ENCODE measurements at regions not wholly inside any gene's neighbourhood (a gene's known extent, or its start where the extent isn't known, plus 50 kb on each side); places are given as distances from the start of the nearest gene placed in this dataset.
"Not testable (repeated sequence)": the region's sequence is repeated elsewhere in the genome, so short reads cannot be mapped to it uniquely, and the experiment has no call there.

GRCh38 chr2:176947754-176948153 is 264.8 kb upstream of the HNRNPA3 start:
- DNase-seq = no peak
- Mint-ChIP-seq H3K4me3 (ENCODE audit: unreplicated experiment) (no peak overlapping the region), H3K4me1 (ENCODE audit: low read depth, unreplicated experiment) (no peaks in the 10 kb centered on the region), H3K27ac (ENCODE audit: unreplicated experiment) (no peak overlapping the region), H3K9me3 (ENCODE audit: unreplicated experiment) (no peaks in the 10 kb centered on the region), H3K36me3 (ENCODE audit: insufficient read depth, unreplicated experiment) (no peaks in the 10 kb centered on the region), H3K27me3 (ENCODE audit: insufficient read depth, unreplicated experiment) (peaks cover 10% of the 10 kb centered on the region)
- TF ChIP-seq, protein P1, sequence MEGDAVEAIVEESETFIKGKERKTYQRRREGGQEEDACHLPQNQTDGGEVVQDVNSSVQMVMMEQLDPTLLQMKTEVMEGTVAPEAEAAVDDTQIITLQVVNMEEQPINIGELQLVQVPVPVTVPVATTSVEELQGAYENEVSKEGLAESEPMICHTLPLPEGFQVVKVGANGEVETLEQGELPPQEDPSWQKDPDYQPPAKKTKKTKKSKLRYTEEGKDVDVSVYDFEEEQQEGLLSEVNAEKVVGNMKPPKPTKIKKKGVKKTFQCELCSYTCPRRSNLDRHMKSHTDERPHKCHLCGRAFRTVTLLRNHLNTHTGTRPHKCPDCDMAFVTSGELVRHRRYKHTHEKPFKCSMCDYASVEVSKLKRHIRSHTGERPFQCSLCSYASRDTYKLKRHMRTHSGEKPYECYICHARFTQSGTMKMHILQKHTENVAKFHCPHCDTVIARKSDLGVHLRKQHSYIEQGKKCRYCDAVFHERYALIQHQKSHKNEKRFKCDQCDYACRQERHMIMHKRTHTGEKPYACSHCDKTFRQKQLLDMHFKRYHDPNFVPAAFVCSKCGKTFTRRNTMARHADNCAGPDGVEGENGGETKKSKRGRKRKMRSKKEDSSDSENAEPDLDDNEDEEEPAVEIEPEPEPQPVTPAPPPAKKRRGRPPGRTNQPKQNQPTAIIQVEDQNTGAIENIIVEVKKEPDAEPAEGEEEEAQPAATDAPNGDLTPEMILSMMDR (IDR thresholded peaks at IDR 0.05; ENCODE audit: insufficient read depth in 1 of 2, low read depth in 1 of 2, low read length in 1 of 2, severe bottlenecking in 1 of 2, unreplicated experiment in 1 of 2) = no peak
- BruUV-seq (replicated peaks) = no TSS peak
- Histone ChIP-seq H3K27me3 (replicated peaks; ENCODE audit: control insufficient read depth, insufficient read depth, low read length) (peaks cover 1% of the 10 kb centered on the region), H3K4me1 (no peaks in the 10 kb centered on the region), H3K36me3 (ENCODE audit: control insufficient read depth, insufficient read depth, low read length) (no peaks in the 10 kb centered on the region), H3K9me3 (no peaks in the 10 kb centered on the region), H3K4me3 (ENCODE audit: low read depth, low read length) (no peak overlapping the region)
- CTCF ChIA-PET = no interaction called here
- POLR2A ChIA-PET = no interaction called here
- intact Hi-C loops (cut with micrococcal nuclease; ENCODE audit: unreplicated experiment) = no loop called here

- H3K36me3 Mint-ChIP-seq (ENCODE audit: insufficient read depth, unreplicated experiment); H3K36me3 ChIP-seq (ENCODE audit: control insufficient read depth, insufficient read depth, low read length); DNase-seq; H3K4me3 ChIP-seq (ENCODE audit: low read depth, low read length); H3K9me3 ChIP-seq; H3K4me1 ChIP-seq; H3K4me1 Mint-ChIP-seq (ENCODE audit: low read depth, unreplicated experiment); H3K9me3 Mint-ChIP-seq (ENCODE audit: unreplicated experiment); intact Hi-C loops (cut with micrococcal nuclease; ENCODE audit: unreplicated experiment); H3K4me3 Mint-ChIP-seq (ENCODE audit: unreplicated experiment); CTCF ChIA-PET; H3K27ac Mint-ChIP-seq (ENCODE audit: unreplicated experiment); H3K27me3 ChIP-seq (replicated peaks; ENCODE audit: control insufficient read depth, insufficient read depth, low read length); BruUV-seq (replicated peaks); POLR2A ChIA-PET: not testable (repeated sequence)
- H3K27me3 Mint-ChIP-seq (ENCODE audit: insufficient read depth, unreplicated experiment) = peaks cover 12% of the 10 kb centered on the region
These were observed 261.4 kb upstream of the HNRNPA3 start for GRCh38 chr2:176951218-176951617.

DNA sequence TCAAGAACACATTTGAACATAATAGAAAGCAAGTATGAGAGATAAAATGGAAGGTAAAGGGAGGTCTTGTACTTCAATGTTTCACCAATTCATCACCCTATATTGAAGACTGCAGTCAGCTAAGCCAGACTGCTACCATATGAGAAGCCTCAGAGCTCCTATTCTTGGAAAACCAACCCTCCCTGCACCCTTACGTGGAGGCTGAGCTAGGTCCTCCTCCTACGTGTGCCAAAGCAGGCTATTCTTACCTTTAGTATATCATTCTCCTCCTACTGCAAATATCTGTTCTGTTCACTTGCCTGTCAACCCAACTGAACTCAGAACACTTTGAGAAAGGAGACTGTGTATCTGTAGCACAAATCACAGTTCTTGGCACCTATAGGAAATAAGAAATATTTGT is 255.8 kb upstream of the HNRNPA3 start:
- no peak overlapping the region for H3K4me3 Mint-ChIP-seq (ENCODE audit: unreplicated experiment)
- H3K27me3 Mint-ChIP-seq (ENCODE audit: insufficient read depth, unreplicated experiment) = peaks cover 21% of the 10 kb centered on the region
- no peaks in the 10 kb centered on the region for H3K9me3 Mint-ChIP-seq (ENCODE audit: unreplicated experiment)
- Histone ChIP-seq H3K27me3 (replicated peaks; ENCODE audit: control insufficient read depth, insufficient read depth, low read length) (no peaks in the 10 kb centered on the region), H3K4me3 (ENCODE audit: low read depth, low read length) (no peak overlapping the region), H3K36me3 (ENCODE audit: control insufficient read depth, insufficient read depth, low read length) (no peaks in the 10 kb centered on the region), H3K4me1 (no peaks in the 10 kb centered on the region), H3K9me3 (no peaks in the 10 kb centered on the region; the same call in 1 of the 2 replicates)
- H3K36me3 Mint-ChIP-seq (ENCODE audit: insufficient read depth, unreplicated experiment) = no peaks in the 10 kb centered on the region
- DNase-seq = no peak
- ChIA-PET CTCF (no interaction called here), POLR2A (no interaction called here)
- TF ChIP-seq, protein P1 (IDR thresholded peaks at IDR 0.05; ENCODE audit: insufficient read depth in 1 of 2, low read depth in 1 of 2, low read length in 1 of 2, severe bottlenecking in 1 of 2, unreplicated experiment in 1 of 2) = no peak
- intact Hi-C loops (cut with micrococcal nuclease; ENCODE audit: unreplicated experiment) = no loop called here
- no TSS peak for BruUV-seq (replicated peaks)
- no peak overlapping the region for H3K27ac Mint-ChIP-seq (ENCODE audit: unreplicated experiment)
- H3K4me1 Mint-ChIP-seq (ENCODE audit: low read depth, unreplicated experiment) = no peaks in the 10 kb centered on the region

DNA sequence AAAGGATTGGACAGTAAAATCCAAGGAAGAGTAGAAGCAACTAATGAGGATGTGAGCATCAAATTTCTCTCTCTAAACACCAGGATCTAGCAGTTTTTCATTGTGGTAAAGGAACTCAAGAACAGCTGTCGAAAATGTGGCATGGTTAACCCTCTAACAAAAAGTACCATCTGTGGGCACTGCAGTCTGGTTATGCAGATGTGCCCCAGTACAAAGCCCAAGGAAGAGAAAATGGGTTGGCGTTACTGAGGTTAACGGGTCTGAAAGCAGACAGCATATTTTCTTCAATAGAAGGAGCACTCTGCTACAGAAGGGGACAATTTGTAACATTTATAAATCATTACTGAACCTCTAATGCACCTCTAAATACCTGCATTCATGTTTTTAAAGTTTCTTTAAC is 253.0 kb upstream of the HNRNPA3 start:
- DNase-seq = no peak
- BruUV-seq (replicated peaks) = no TSS peak
- H3K27me3 ChIP-seq (replicated peaks; ENCODE audit: control insufficient read depth, insufficient read depth, low read length) = no peaks in the 10 kb centered on the region
- no peak overlapping the region for H3K4me3 ChIP-seq (ENCODE audit: low read depth, low read length)
- Mint-ChIP-seq H3K36me3 (ENCODE audit: insufficient read depth, unreplicated experiment) (no peaks in the 10 kb centered on the region), H3K4me1 (ENCODE audit: low read depth, unreplicated experiment) (no peaks in the 10 kb centered on the region), H3K27ac (ENCODE audit: unreplicated experiment) (no peak overlapping the region), H3K27me3 (ENCODE audit: insufficient read depth, unreplicated experiment) (peaks cover 20% of the 10 kb centered on the region), H3K4me3 (ENCODE audit: unreplicated experiment) (no peak overlapping the region), H3K9me3 (ENCODE audit: unreplicated experiment) (no peaks in the 10 kb centered on the region)
- POLR2A ChIA-PET = no interaction called here
- TF ChIP-seq, protein P1 (IDR thresholded peaks at IDR 0.05; ENCODE audit: insufficient read depth in 1 of 2, low read depth in 1 of 2, low read length in 1 of 2, severe bottlenecking in 1 of 2, unreplicated experiment in 1 of 2) = no peak
- CTCF ChIA-PET = no interaction called here
- no peaks in the 10 kb centered on the region for H3K36me3 ChIP-seq (ENCODE audit: control insufficient read depth, insufficient read depth, low read length)
- intact Hi-C loops (cut with micrococcal nuclease; ENCODE audit: unreplicated experiment) = no loop called here
- no peaks in the 10 kb centered on the region; the same call in 1 of the 2 replicates for H3K9me3 ChIP-seq
- H3K4me1 ChIP-seq = no peaks in the 10 kb centered on the region

Measured in Caco-2 (cell line).